ENCODE measurements at regions not wholly inside any gene's neighbourhood (a gene's known extent, or its start where the extent isn't known, plus 50 kb on each side); places are given as distances from the start of the nearest gene placed in this dataset.

GRCh38 chr2:199148076-199148845 is 309.5 kb downstream of the SATB2 start:
- no peak for DNase-seq
- Histone ChIP-seq H3K4me1 (no peaks in the 10 kb centered on the region), H3K4me3 (no peak overlapping the region), H3K27ac (no peak overlapping the region), H3K27me3 (no peaks in the 10 kb centered on the region), H3K9me3 (no peaks in the 10 kb centered on the region), H3K36me3 (no peaks in the 10 kb centered on the region)
- TF ChIP-seq POLR2A (IDR thresholded peaks at IDR 0.05) (no peak), POLR2AphosphoS5 (IDR thresholded peaks at IDR 0.05) (no peak), EP300 (IDR thresholded peaks at IDR 0.05) (no peak)
- TF ChIP-seq, protein P1, sequence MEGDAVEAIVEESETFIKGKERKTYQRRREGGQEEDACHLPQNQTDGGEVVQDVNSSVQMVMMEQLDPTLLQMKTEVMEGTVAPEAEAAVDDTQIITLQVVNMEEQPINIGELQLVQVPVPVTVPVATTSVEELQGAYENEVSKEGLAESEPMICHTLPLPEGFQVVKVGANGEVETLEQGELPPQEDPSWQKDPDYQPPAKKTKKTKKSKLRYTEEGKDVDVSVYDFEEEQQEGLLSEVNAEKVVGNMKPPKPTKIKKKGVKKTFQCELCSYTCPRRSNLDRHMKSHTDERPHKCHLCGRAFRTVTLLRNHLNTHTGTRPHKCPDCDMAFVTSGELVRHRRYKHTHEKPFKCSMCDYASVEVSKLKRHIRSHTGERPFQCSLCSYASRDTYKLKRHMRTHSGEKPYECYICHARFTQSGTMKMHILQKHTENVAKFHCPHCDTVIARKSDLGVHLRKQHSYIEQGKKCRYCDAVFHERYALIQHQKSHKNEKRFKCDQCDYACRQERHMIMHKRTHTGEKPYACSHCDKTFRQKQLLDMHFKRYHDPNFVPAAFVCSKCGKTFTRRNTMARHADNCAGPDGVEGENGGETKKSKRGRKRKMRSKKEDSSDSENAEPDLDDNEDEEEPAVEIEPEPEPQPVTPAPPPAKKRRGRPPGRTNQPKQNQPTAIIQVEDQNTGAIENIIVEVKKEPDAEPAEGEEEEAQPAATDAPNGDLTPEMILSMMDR (IDR thresholded peaks at IDR 0.05), result no peak
- 83 to 89% methylated on average over 3 of the region's 3 CpGs for WGBS, 2 donors
- intact Hi-C loops (cut with DNase I), result no loop called here

- intact Hi-C loops (cut with DNase I), result no loop called here
- no peaks in the 10 kb centered on the region for H3K9me3 ChIP-seq
These were observed 310.5 kb downstream of the SATB2 start for GRCh38 chr2:199147216-199147615.

DNA sequence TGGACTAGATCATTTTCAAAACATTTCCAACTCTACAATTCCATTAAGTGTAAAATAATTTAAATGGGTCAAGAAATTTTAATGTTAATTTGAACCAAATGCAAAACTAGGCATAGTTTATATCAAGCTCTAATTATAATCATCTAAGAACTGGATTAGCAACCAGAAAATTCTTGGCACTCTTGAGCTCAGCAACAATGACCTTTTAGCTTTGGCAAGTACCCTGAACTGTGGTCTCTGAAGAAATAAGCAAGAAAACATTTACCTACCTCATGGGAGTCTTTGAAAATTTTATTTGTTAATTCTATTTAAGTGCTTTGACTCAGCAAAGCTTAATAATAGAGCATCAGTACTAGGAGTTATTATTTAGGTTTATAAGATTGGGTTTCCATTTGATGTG is 313.2 kb downstream of the SATB2 start:
- no peaks in the 10 kb centered on the region for H3K36me3 ChIP-seq
- intact Hi-C loops (cut with DNase I), result no loop called here
- no peaks in the 10 kb centered on the region for H3K9me3 ChIP-seq
- DNase-seq, result no peak
- no peak for TF ChIP-seq EP300 (IDR thresholded peaks at IDR 0.05)
- no peak for TF ChIP-seq POLR2AphosphoS5 (IDR thresholded peaks at IDR 0.05)
- TF ChIP-seq POLR2A (IDR thresholded peaks at IDR 0.05), result no peak
- TF ChIP-seq, protein P1 (IDR thresholded peaks at IDR 0.05), result no peak
- H3K4me3 ChIP-seq, result no peak overlapping the region
- no peaks in the 10 kb centered on the region for H3K4me1 ChIP-seq
- no peak overlapping the region for H3K27ac ChIP-seq
- H3K27me3 ChIP-seq, result no peaks in the 10 kb centered on the region

More at GRCh38 chr2:199147216-199147615, 310.5 kb downstream of the SATB2 start:
- Histone ChIP-seq H3K4me1 (no peaks in the 10 kb centered on the region), H3K4me3 (no peak overlapping the region), H3K36me3 (no peaks in the 10 kb centered on the region), H3K27ac (no peak overlapping the region), H3K27me3 (no peaks in the 10 kb centered on the region)
- DNase-seq, result no peak
- no peak for TF ChIP-seq EP300 (IDR thresholded peaks at IDR 0.05)
- no peak for TF ChIP-seq POLR2A (IDR thresholded peaks at IDR 0.05)
- TF ChIP-seq POLR2AphosphoS5 (IDR thresholded peaks at IDR 0.05), result no peak

- Histone ChIP-seq H3K9me3 (no peaks in the 10 kb centered on the region), H3K4me3 (no peak overlapping the region), H3K27ac (no peak overlapping the region), H3K27me3 (no peaks in the 10 kb centered on the region), H3K4me1 (no peaks in the 10 kb centered on the region), H3K36me3 (no peaks in the 10 kb centered on the region)
- 96 to 98% methylated on average over 1 of the region's 1 CpG for WGBS, 2 donors
- intact Hi-C loops (cut with DNase I), result no loop called here
- TF ChIP-seq POLR2AphosphoS5 (IDR thresholded peaks at IDR 0.05), result no peak
- no peak for TF ChIP-seq EP300 (IDR thresholded peaks at IDR 0.05)
- TF ChIP-seq POLR2A (IDR thresholded peaks at IDR 0.05), result no peak
- TF ChIP-seq, protein P1 (IDR thresholded peaks at IDR 0.05), result no peak
- DNase-seq, result no peak
These were observed 313.7 kb downstream of the SATB2 start for GRCh38 chr2:199144036-199144435.

GRCh38 chr2:199136681-199137080 is 321.1 kb downstream of the SATB2 start:
- no peaks in the 10 kb centered on the region for H3K36me3 ChIP-seq
- no peak overlapping the region for H3K27ac ChIP-seq
- no peak for DNase-seq
- intact Hi-C loops (cut with DNase I), result no loop called here
- TF ChIP-seq EP300 (IDR thresholded peaks at IDR 0.05) (no peak), POLR2AphosphoS5 (IDR thresholded peaks at IDR 0.05) (no peak), POLR2A (IDR thresholded peaks at IDR 0.05) (no peak)
- TF ChIP-seq, protein P1 (IDR thresholded peaks at IDR 0.05), result no peak
- no peak overlapping the region for H3K4me3 ChIP-seq
- no peaks in the 10 kb centered on the region for H3K4me1 ChIP-seq
- H3K27me3 ChIP-seq, result no peaks in the 10 kb centered on the region
- H3K9me3 ChIP-seq, result no peaks in the 10 kb centered on the region

Measured in sigmoid colon (tissue), 6 donors.